ENCODE measurements at regions not wholly inside any gene's neighbourhood (a gene's known extent, or its start where the extent isn't known, plus 50 kb on each side); places are given as distances from the start of the nearest gene placed in this dataset.

GRCh38 chr21:21668198-21668597 is 670.0 kb downstream of the NCAM2 start:
- no peaks in the 10 kb centered on the region for H3K36me3 ChIP-seq (ENCODE audit: insufficient read depth, low read length)

GRCh38 chr21:21673959-21674358 is 675.8 kb downstream of the NCAM2 start:
- Histone ChIP-seq H3K36me3 (ENCODE audit: insufficient read depth, low read length) (no peaks in the 10 kb centered on the region), H3K9ac (ENCODE audit: low read depth, low read length) (no peak overlapping the region), H3K4me2 (ENCODE audit: low read length) (no peak overlapping the region), H3K27me3 (ENCODE audit: control insufficient read depth, insufficient read depth, low read length) (no peaks in the 10 kb centered on the region), H3K9me3 (replicated peaks; ENCODE audit: low read length) (no peaks in the 10 kb centered on the region), H3K4me3 (ENCODE audit: low read length) (no peak overlapping the region), H3K4me1 (ENCODE audit: control insufficient read depth, insufficient read depth, low read length) (no peaks in the 10 kb centered on the region)

More at GRCh38 chr21:21668198-21668597, 670.0 kb downstream of the NCAM2 start:
- H3K27me3 ChIP-seq (ENCODE audit: control insufficient read depth, insufficient read depth, low read length), result no peaks in the 10 kb centered on the region
- H3K9ac ChIP-seq (ENCODE audit: low read depth, low read length), result no peak overlapping the region
- H3K4me2 ChIP-seq (ENCODE audit: low read length), result no peak overlapping the region
- no peaks in the 10 kb centered on the region for H3K9me3 ChIP-seq (replicated peaks; ENCODE audit: low read length)
- no peaks in the 10 kb centered on the region for H3K4me1 ChIP-seq (ENCODE audit: control insufficient read depth, insufficient read depth, low read length)
- H3K4me3 ChIP-seq (ENCODE audit: low read length), result no peak overlapping the region

GRCh38 chr21:21675601-21676000 is 677.4 kb downstream of the NCAM2 start:
- Histone ChIP-seq H3K4me1 (ENCODE audit: control insufficient read depth, insufficient read depth, low read length) (no peaks in the 10 kb centered on the region), H3K4me2 (ENCODE audit: low read length) (no peak overlapping the region), H3K9me3 (replicated peaks; ENCODE audit: low read length) (no peaks in the 10 kb centered on the region), H3K9ac (ENCODE audit: low read depth, low read length) (no peak overlapping the region), H3K36me3 (ENCODE audit: insufficient read depth, low read length) (no peaks in the 10 kb centered on the region), H3K27me3 (ENCODE audit: control insufficient read depth, insufficient read depth, low read length) (no peaks in the 10 kb centered on the region), H3K4me3 (ENCODE audit: low read length) (no peak overlapping the region)

GRCh38 chr21:21682172-21682571 is 684.0 kb downstream of the NCAM2 start:
- Histone ChIP-seq H3K9ac (ENCODE audit: low read depth, low read length) (no peak overlapping the region), H3K4me1 (ENCODE audit: control insufficient read depth, insufficient read depth, low read length) (no peaks in the 10 kb centered on the region), H3K4me2 (ENCODE audit: low read length) (peak overlapping the region; percentile 47), H3K9me3 (replicated peaks; ENCODE audit: low read length) (no peaks in the 10 kb centered on the region), H3K4me3 (ENCODE audit: low read length) (no peak overlapping the region), H3K27me3 (ENCODE audit: control insufficient read depth, insufficient read depth, low read length) (no peaks in the 10 kb centered on the region), H3K36me3 (ENCODE audit: insufficient read depth, low read length) (no peaks in the 10 kb centered on the region)

GRCh38 chr21:21688889-21689288 is 690.7 kb downstream of the NCAM2 start:
- Histone ChIP-seq H3K4me1 (ENCODE audit: control insufficient read depth, insufficient read depth, low read length) (no peaks in the 10 kb centered on the region), H3K36me3 (ENCODE audit: insufficient read depth, low read length) (no peaks in the 10 kb centered on the region), H3K4me2 (ENCODE audit: low read length) (no peak overlapping the region), H3K4me3 (ENCODE audit: low read length) (no peak overlapping the region), H3K9ac (ENCODE audit: low read depth, low read length) (no peak overlapping the region), H3K9me3 (replicated peaks; ENCODE audit: low read length) (no peaks in the 10 kb centered on the region), H3K27me3 (ENCODE audit: control insufficient read depth, insufficient read depth, low read length) (no peaks in the 10 kb centered on the region)

GRCh38 chr21:21690068-21690665 is 692.0 kb downstream of the NCAM2 start:
- H3K27me3 ChIP-seq (ENCODE audit: control insufficient read depth, insufficient read depth, low read length), result no peaks in the 10 kb centered on the region
- H3K4me3 ChIP-seq (ENCODE audit: low read length), result no peak overlapping the region
- no peak overlapping the region for H3K4me2 ChIP-seq (ENCODE audit: low read length)
- no peaks in the 10 kb centered on the region for H3K4me1 ChIP-seq (ENCODE audit: control insufficient read depth, insufficient read depth, low read length)
- H3K9ac ChIP-seq (ENCODE audit: low read depth, low read length), result no peak overlapping the region
- H3K9me3 ChIP-seq (replicated peaks; ENCODE audit: low read length), result no peaks in the 10 kb centered on the region
- H3K36me3 ChIP-seq (ENCODE audit: insufficient read depth, low read length), result no peaks in the 10 kb centered on the region

- H3K9me3 ChIP-seq (replicated peaks; ENCODE audit: low read length), result no peaks in the 10 kb centered on the region
- no peaks in the 10 kb centered on the region for H3K36me3 ChIP-seq (ENCODE audit: insufficient read depth, low read length)
- no peak overlapping the region for H3K4me3 ChIP-seq (ENCODE audit: low read length)
- peak overlapping the region; percentile 37 for H3K9ac ChIP-seq (ENCODE audit: low read depth, low read length)
- H3K4me1 ChIP-seq (ENCODE audit: control insufficient read depth, insufficient read depth, low read length), result peaks cover 24% of the 10 kb centered on the region
- H3K4me2 ChIP-seq (ENCODE audit: low read length), result peak overlapping the region; percentile 31
- no peaks in the 10 kb centered on the region for H3K27me3 ChIP-seq (ENCODE audit: control insufficient read depth, insufficient read depth, low read length)
Observed at GRCh38 chr21:21712748-21713520, 714.7 kb downstream of the NCAM2 start.

- H3K9me3 ChIP-seq (replicated peaks; ENCODE audit: low read length), result no peaks in the 10 kb centered on the region
- H3K4me1 ChIP-seq (ENCODE audit: control insufficient read depth, insufficient read depth, low read length), result peaks cover 24% of the 10 kb centered on the region
- no peaks in the 10 kb centered on the region for H3K27me3 ChIP-seq (ENCODE audit: control insufficient read depth, insufficient read depth, low read length)
- H3K36me3 ChIP-seq (ENCODE audit: insufficient read depth, low read length), result no peaks in the 10 kb centered on the region
- H3K4me3 ChIP-seq (ENCODE audit: low read length), result no peak overlapping the region
- H3K9ac ChIP-seq (ENCODE audit: low read depth, low read length), result peak overlapping the region; percentile 37
- peak overlapping the region; percentile 31 for H3K4me2 ChIP-seq (ENCODE audit: low read length)
Observed at GRCh38 chr21:21713651-21714180, 715.5 kb downstream of the NCAM2 start.

- Histone ChIP-seq H3K9ac (ENCODE audit: low read depth, low read length) (no peak overlapping the region), H3K4me3 (ENCODE audit: low read length) (no peak overlapping the region), H3K4me1 (ENCODE audit: control insufficient read depth, insufficient read depth, low read length) (peaks cover 24% of the 10 kb centered on the region), H3K36me3 (ENCODE audit: insufficient read depth, low read length) (no peaks in the 10 kb centered on the region), H3K27me3 (ENCODE audit: control insufficient read depth, insufficient read depth, low read length) (no peaks in the 10 kb centered on the region), H3K4me2 (ENCODE audit: low read length) (peak overlapping the region; percentile 31), H3K9me3 (replicated peaks; ENCODE audit: low read length) (no peaks in the 10 kb centered on the region)
Observed at GRCh38 chr21:21714426-21714825, 716.2 kb downstream of the NCAM2 start.

GRCh38 chr21:21715266-21715969 is 717.2 kb downstream of the NCAM2 start:
- H3K36me3 ChIP-seq (ENCODE audit: insufficient read depth, low read length), result no peaks in the 10 kb centered on the region
- H3K4me3 ChIP-seq (ENCODE audit: low read length), result no peak overlapping the region
- H3K4me1 ChIP-seq (ENCODE audit: control insufficient read depth, insufficient read depth, low read length), result peaks cover 24% of the 10 kb centered on the region
- H3K4me2 ChIP-seq (ENCODE audit: low read length), result no peak overlapping the region
- H3K9ac ChIP-seq (ENCODE audit: low read depth, low read length), result no peak overlapping the region
- H3K27me3 ChIP-seq (ENCODE audit: control insufficient read depth, insufficient read depth, low read length), result no peaks in the 10 kb centered on the region
- H3K9me3 ChIP-seq (replicated peaks; ENCODE audit: low read length), result no peaks in the 10 kb centered on the region

- Histone ChIP-seq H3K9me3 (replicated peaks; ENCODE audit: low read length) (no peaks in the 10 kb centered on the region), H3K4me3 (ENCODE audit: low read length) (no peak overlapping the region), H3K4me1 (ENCODE audit: control insufficient read depth, insufficient read depth, low read length) (no peaks in the 10 kb centered on the region), H3K27me3 (ENCODE audit: control insufficient read depth, insufficient read depth, low read length) (no peaks in the 10 kb centered on the region), H3K36me3 (ENCODE audit: insufficient read depth, low read length) (no peaks in the 10 kb centered on the region), H3K4me2 (ENCODE audit: low read length) (no peak overlapping the region), H3K9ac (ENCODE audit: low read depth, low read length) (no peak overlapping the region)
Observed at GRCh38 chr21:21722731-21723130, 724.5 kb downstream of the NCAM2 start.
